Cerebellar cortex (tissue), 1 donor: ENCODE measurements at regions not wholly inside any gene's neighbourhood (a gene's known extent, or its start where the extent isn't known, plus 50 kb on each side); places are given as distances from the start of the nearest gene placed in this dataset.
"Not testable (repeated sequence)": the region's sequence is repeated elsewhere in the genome, so short reads cannot be mapped to it uniquely, and the experiment has no call there.

Experiments used
- DNase-seq: peaks from one replicate; pipeline ENCODE4 v3.0.0-alpha.2; 2015; ENCODE audit warnings: low spot score

- no peak for DNase-seq
Measured at GRCh38 chr2:43070676-43071502, 155.5 kb downstream of the ZFP36L2 start.

- DNase-seq, result no peak
Measured at GRCh38 chr2:43070030-43070429, 156.4 kb downstream of the ZFP36L2 start.

GRCh38 chr2:43068631-43069517 is 157.5 kb downstream of the ZFP36L2 start:
- no peak for DNase-seq

- no peak for DNase-seq
Measured at GRCh38 chr2:43068041-43068533, 158.3 kb downstream of the ZFP36L2 start.

- DNase-seq, result no peak
Measured at GRCh38 chr2:43067254-43068040, 159.0 kb downstream of the ZFP36L2 start.

- DNase-seq, result not testable (repeated sequence)
Measured at GRCh38 chr2:43066541-43067253, 159.7 kb downstream of the ZFP36L2 start.

- DNase-seq, result no peak
Measured at GRCh38 chr2:43065871-43066270, 160.5 kb downstream of the ZFP36L2 start.

GRCh38 chr2:43065036-43065435 is 161.4 kb downstream of the ZFP36L2 start:
- no peak for DNase-seq

- DNase-seq, result not testable (repeated sequence)
Measured at GRCh38 chr2:43063096-43063495, 163.3 kb downstream of the ZFP36L2 start.

GRCh38 chr2:43062058-43062457 is 164.3 kb downstream of the ZFP36L2 start:
- no peak for DNase-seq

- DNase-seq, result no peak
Measured at GRCh38 chr2:43060390-43061016, 165.9 kb downstream of the ZFP36L2 start.

GRCh38 chr2:43059183-43059897 is 167.1 kb downstream of the ZFP36L2 start:
- DNase-seq, result peak; percentile 38

- no peak for DNase-seq
Measured at GRCh38 chr2:43058726-43059110, 167.7 kb downstream of the ZFP36L2 start.

GRCh38 chr2:43057742-43058725 is 168.4 kb downstream of the ZFP36L2 start:
- peak; percentile 55 for DNase-seq

GRCh38 chr2:43057026-43057741 is 169.2 kb downstream of the ZFP36L2 start:
- peak; percentile 89 for DNase-seq

GRCh38 chr2:43055985-43056384 is 170.4 kb downstream of the ZFP36L2 start:
- no peak for DNase-seq

- no peak for DNase-seq
Measured at GRCh38 chr2:43055086-43055912, 171.1 kb downstream of the ZFP36L2 start.
